Thyroid gland (tissue), 4 donors: ENCODE measurements at regions not wholly inside any gene's neighbourhood (a gene's known extent, or its start where the extent isn't known, plus 50 kb on each side); places are given as distances from the start of the nearest gene placed in this dataset.

Experiments used
- CTCF ChIP-seq, 6 experiments: fragments of 200-600 bp in 3 of 6; fragments of 450-650 bp in 3 of 6; sonication (generic) in 3 of 6; IDR thresholded peaks; one replicate each; pipeline ENCODE4 v1.5.1; 2016 to 2019; ENCODE audit warnings: antibody characterized with exemption in 6 of 6, mild to moderate bottlenecking in 2 of 6, inconsistent platforms in 1 of 6, moderate library complexity in 1 of 6
- POLR2A ChIP-seq, 2 donors: fragments of 450-650 bp; IDR thresholded peaks; one replicate each; pipeline ENCODE4 v1.6.1; 2017; ENCODE audit warnings: antibody characterized with exemption in 2 of 2, mild to moderate bottlenecking in 2 of 2, moderate library complexity in 1 of 2

DNA sequence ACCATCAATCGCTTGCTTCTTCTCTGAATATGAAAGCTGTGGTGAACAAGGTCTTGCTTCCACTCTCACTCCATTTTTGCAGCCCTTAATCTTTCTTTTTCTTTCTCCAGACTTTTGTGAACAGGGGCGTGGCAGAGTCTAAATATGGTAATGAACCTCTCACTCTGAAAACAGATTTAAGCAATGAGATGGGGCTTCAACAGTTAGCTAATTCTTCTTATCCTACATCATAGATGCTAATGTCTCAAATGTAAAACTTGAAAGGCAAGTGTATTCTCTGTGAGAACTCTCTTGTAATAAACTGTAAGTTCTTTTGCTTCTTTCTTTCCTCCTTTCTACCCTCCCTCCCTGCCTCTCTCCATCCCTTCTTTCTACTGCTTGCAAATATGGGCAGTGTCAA lies 106.5 kb upstream of the ANK2 start:
- no peak for TF ChIP-seq CTCF (IDR thresholded peaks at IDR 0.05)
- TF ChIP-seq POLR2A (IDR thresholded peaks at IDR 0.05), result no peak
